ENCODE measurements at regions not wholly inside any gene's neighbourhood (a gene's known extent, or its start where the extent isn't known, plus 50 kb on each side); places are given as distances from the start of the nearest gene placed in this dataset.

GRCh38 chr6:81073318-81073717 lies 679.2 kb downstream of the TENT5A start:
- no peaks in the 10 kb centered on the region for H3K27me3 Mint-ChIP-seq (ENCODE audit: insufficient read depth, unreplicated experiment)
- no peak for DNase-seq (ENCODE audit: unreplicated experiment)
- ChIA-PET CTCF (no interaction called here), POLR2A (no interaction called here)
- H3K36me3 Mint-ChIP-seq (ENCODE audit: insufficient read depth, unreplicated experiment): no peaks in the 10 kb centered on the region
- no peak for TF ChIP-seq CTCF (IDR thresholded peaks at IDR 0.05; ENCODE audit: unreplicated experiment)
- no peak overlapping the region for H3K27ac Mint-ChIP-seq (ENCODE audit: low read depth, unreplicated experiment)
- no peak overlapping the region for H3K4me3 Mint-ChIP-seq (ENCODE audit: unreplicated experiment)
- intact Hi-C loops (cut with micrococcal nuclease): no loop called here
- H3K4me1 Mint-ChIP-seq (ENCODE audit: insufficient read depth, unreplicated experiment): no peaks in the 10 kb centered on the region
- peaks cover 9% of the 10 kb centered on the region for H3K9me3 Mint-ChIP-seq (ENCODE audit: unreplicated experiment)
- no TSS peak for BruUV-seq (replicated peaks)

GRCh38 chr6:81071121-81071520 lies 681.4 kb downstream of the TENT5A start:
- no TSS peak for BruUV-seq (replicated peaks)
- Mint-ChIP-seq H3K27ac (ENCODE audit: low read depth, unreplicated experiment) (no peak overlapping the region), H3K36me3 (ENCODE audit: insufficient read depth, unreplicated experiment) (no peaks in the 10 kb centered on the region), H3K9me3 (ENCODE audit: unreplicated experiment) (peaks cover 9% of the 10 kb centered on the region), H3K4me1 (ENCODE audit: insufficient read depth, unreplicated experiment) (no peaks in the 10 kb centered on the region), H3K27me3 (ENCODE audit: insufficient read depth, unreplicated experiment) (no peaks in the 10 kb centered on the region), H3K4me3 (ENCODE audit: unreplicated experiment) (no peak overlapping the region)
- ChIA-PET POLR2A (no interaction called here), CTCF (no interaction called here)
- no peak for TF ChIP-seq CTCF (IDR thresholded peaks at IDR 0.05; ENCODE audit: unreplicated experiment)
- intact Hi-C loops (cut with micrococcal nuclease): no loop called here
- no peak for DNase-seq (ENCODE audit: unreplicated experiment)

- Mint-ChIP-seq H3K27me3 (ENCODE audit: insufficient read depth, unreplicated experiment) (no peaks in the 10 kb centered on the region), H3K9me3 (ENCODE audit: unreplicated experiment) (peaks cover 9% of the 10 kb centered on the region), H3K36me3 (ENCODE audit: insufficient read depth, unreplicated experiment) (no peaks in the 10 kb centered on the region), H3K4me1 (ENCODE audit: insufficient read depth, unreplicated experiment) (no peaks in the 10 kb centered on the region), H3K27ac (ENCODE audit: low read depth, unreplicated experiment) (no peak overlapping the region), H3K4me3 (ENCODE audit: unreplicated experiment) (no peak overlapping the region)
- no peak for DNase-seq (ENCODE audit: unreplicated experiment)
- ChIA-PET POLR2A (no interaction called here), CTCF (interaction anchor here (1.1 kb wide), 1 partner anchor 324 kb away, joined by 3 read pairs; no protein-coding TSS in a partner anchor)
- no TSS peak for BruUV-seq (replicated peaks)
- no peak for TF ChIP-seq CTCF (IDR thresholded peaks at IDR 0.05; ENCODE audit: unreplicated experiment)
- intact Hi-C loops (cut with micrococcal nuclease): no loop called here
Observed at GRCh38 chr6:81067057-81067456, 685.4 kb downstream of the TENT5A start.

DNA sequence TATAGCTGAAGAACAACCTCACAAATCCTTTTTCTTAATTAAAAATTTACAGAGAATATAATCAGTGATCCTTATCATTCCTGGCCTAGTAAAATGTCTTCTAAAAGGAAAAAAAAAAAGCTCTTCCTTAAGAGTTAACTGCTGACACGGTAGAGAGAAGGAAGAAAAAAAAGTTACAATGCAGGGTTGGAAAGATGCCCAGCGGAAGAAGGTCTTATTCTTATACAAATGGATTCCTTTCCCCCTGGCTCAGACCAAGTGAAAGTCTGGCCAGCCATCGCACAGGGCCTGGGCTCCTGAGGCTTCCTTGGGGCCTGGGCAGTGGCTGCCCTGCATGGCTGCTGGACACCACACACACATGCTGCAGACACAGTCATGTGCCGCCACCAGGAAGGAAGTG lies 688.6 kb downstream of the TENT5A start:
- POLR2A ChIA-PET: no interaction called here
- no peak overlapping the region for H3K27ac Mint-ChIP-seq (ENCODE audit: low read depth, unreplicated experiment)
- H3K4me1 Mint-ChIP-seq (ENCODE audit: insufficient read depth, unreplicated experiment): no peaks in the 10 kb centered on the region
- H3K36me3 Mint-ChIP-seq (ENCODE audit: insufficient read depth, unreplicated experiment): no peaks in the 10 kb centered on the region
- H3K27me3 Mint-ChIP-seq (ENCODE audit: insufficient read depth, unreplicated experiment): no peaks in the 10 kb centered on the region
- DNase-seq (ENCODE audit: unreplicated experiment): no peak
- intact Hi-C loops (cut with micrococcal nuclease): no loop called here
- H3K4me3 Mint-ChIP-seq (ENCODE audit: unreplicated experiment): no peak overlapping the region
- no peak for TF ChIP-seq CTCF (IDR thresholded peaks at IDR 0.05; ENCODE audit: unreplicated experiment)
- H3K9me3 Mint-ChIP-seq (ENCODE audit: unreplicated experiment): no peaks in the 10 kb centered on the region
- CTCF ChIA-PET: no interaction called here
- BruUV-seq (replicated peaks): no TSS peak

Measured in MCF 10A (cell line).